Tibial artery (tissue), 4 donors: ENCODE measurements at regions not wholly inside any gene's neighbourhood (a gene's known extent, or its start where the extent isn't known, plus 50 kb on each side); places are given as distances from the start of the nearest gene placed in this dataset.

Experiments used
- DNase-seq, 2 donors: peaks; one replicate each; pipeline ENCODE4 v3.0.0-alpha.2; 2019
- H3K27ac ChIP-seq, 2 donors: fragments of 200-600 bp; sonication (generic) in 1 of 2; 1 replicate in 1 of 2; 2 replicates in 1 of 2; pipeline ENCODE4 v1.5.1; 2018 to 2019; ENCODE audit warnings: mild to moderate bottlenecking in 1 of 2
- H3K27me3 ChIP-seq, 2 donors: fragments of 200-600 bp; sonication (generic) in 1 of 2; one replicate each; pipeline versions ENCODE4 v1.5.1 to v1.6.0; 2016 to 2019
- H3K36me3 ChIP-seq, 3 donors: fragments of 200-600 bp; sonication (generic) in 2 of 3; one replicate each; pipeline ENCODE4 v1.5.1; 2016 to 2019; ENCODE audit warnings: mild to moderate bottlenecking in 2 of 3
- H3K4me1 ChIP-seq, 4 donors: fragments of 200-600 bp; sonication (generic) in 2 of 4; 1 replicate in 3 of 4; 2 replicates in 1 of 4; pipeline ENCODE4 v1.5.1; 2016 to 2019
- H3K4me3 ChIP-seq, 2 donors: fragments of 200-600 bp; sonication (generic) in 1 of 2; 1 replicate in 1 of 2; 2 replicates in 1 of 2; pipeline ENCODE4 v1.5.1; 2018 to 2019; ENCODE audit warnings: mild to moderate bottlenecking in 2 of 2
- H3K9me3 ChIP-seq, 3 donors: fragments of 200-600 bp; sonication (generic) in 1 of 3; one replicate each; pipeline ENCODE4 v1.5.1; 2016 to 2019
- CTCF ChIP-seq, 2 experiments: fragments of 200-600 bp in 1 of 2; fragments of 450-650 bp in 1 of 2; IDR thresholded peaks; one replicate each; pipeline ENCODE4 v1.5.1; 2017 to 2019; ENCODE audit warnings: antibody characterized with exemption in 2 of 2, mild to moderate bottlenecking in 1 of 2, moderate library complexity in 1 of 2
- intact Hi-C: fragments of 100-400 bp; cut with DNase I; formaldehyde crosslinking; loops from one replicate; pipeline ENCODE4 v1.15.0; 2023; ENCODE audit warnings: low total_unique reads

GRCh38 chr3:156763931-156764720, 62.0 kb upstream of the LEKR1 start:
- no peak for DNase-seq
- H3K27me3 ChIP-seq = no peaks in the 10 kb centered on the region
- peaks cover 0 to 28% (median 12%) of the 10 kb centered on the region in 4 donors for H3K4me1 ChIP-seq
- no peaks in the 10 kb centered on the region for H3K36me3 ChIP-seq
- no peaks in the 10 kb centered on the region for H3K9me3 ChIP-seq
- TF ChIP-seq CTCF (IDR thresholded peaks at IDR 0.05) = no peak
- no peak overlapping the region for H3K4me3 ChIP-seq
- intact Hi-C loops = no loop called here
- H3K27ac ChIP-seq = no peak overlapping the region

GRCh38 chr3:156764751-156765150, 61.4 kb upstream of the LEKR1 start:
- TF ChIP-seq CTCF (IDR thresholded peaks at IDR 0.05) = no peak
- Histone ChIP-seq H3K4me3 (no peak overlapping the region), H3K4me1 (peaks cover 0 to 31% (median 13%) of the 10 kb centered on the region in 4 donors), H3K9me3 (no peaks in the 10 kb centered on the region), H3K27ac (no peak overlapping the region), H3K27me3 (no peaks in the 10 kb centered on the region), H3K36me3 (no peaks in the 10 kb centered on the region)
- intact Hi-C loops = no loop called here
- DNase-seq = no peak

- peaks cover 0 to 5% (median 2%) of the 10 kb centered on the region in 4 donors for H3K4me1 ChIP-seq
- TF ChIP-seq CTCF (IDR thresholded peaks at IDR 0.05) = no peak
- intact Hi-C loops = no loop called here
- no peak overlapping the region for H3K4me3 ChIP-seq
- no peaks in the 10 kb centered on the region for H3K9me3 ChIP-seq
- DNase-seq = no peak
- no peaks in the 10 kb centered on the region for H3K27me3 ChIP-seq
- H3K27ac ChIP-seq = no peak overlapping the region
- H3K36me3 ChIP-seq = no peaks in the 10 kb centered on the region
Observed at GRCh38 chr3:156768390-156768789, 57.8 kb upstream of the LEKR1 start.

GRCh38 chr3:156769721-156770654, 56.2 kb upstream of the LEKR1 start:
- H3K4me3 ChIP-seq = no peak overlapping the region
- H3K9me3 ChIP-seq = no peaks in the 10 kb centered on the region
- TF ChIP-seq CTCF (IDR thresholded peaks at IDR 0.05) = no peak
- H3K36me3 ChIP-seq = no peaks in the 10 kb centered on the region
- intact Hi-C loops = no loop called here
- H3K27me3 ChIP-seq = no peaks in the 10 kb centered on the region
- peaks cover 0 to 5% (median 2%) of the 10 kb centered on the region in 4 donors for H3K4me1 ChIP-seq
- no peak overlapping the region for H3K27ac ChIP-seq
- no peak for DNase-seq

- no peak for TF ChIP-seq CTCF (IDR thresholded peaks at IDR 0.05)
- no peak for DNase-seq
Observed at GRCh38 chr3:156770699-156771414, 55.3 kb upstream of the LEKR1 start.

More at GRCh38 chr3:156770699-156771414, 55.3 kb upstream of the LEKR1 start:
- intact Hi-C loops = no loop called here
- Histone ChIP-seq H3K4me3 (no peak overlapping the region), H3K9me3 (no peaks in the 10 kb centered on the region), H3K27me3 (no peaks in the 10 kb centered on the region), H3K36me3 (no peaks in the 10 kb centered on the region), H3K4me1 (peaks cover 0 to 5% (median 2%) of the 10 kb centered on the region in 4 donors), H3K27ac (no peak overlapping the region)
